Right lobe of liver (tissue), 6 donors: ENCODE measurements at regions not wholly inside any gene's neighbourhood (a gene's known extent, or its start where the extent isn't known, plus 50 kb on each side); places are given as distances from the start of the nearest gene placed in this dataset.

Source experiments
- ATAC-seq, 4 donors: fragments of 200-7000 bp; cut with Tn5 transposase; one replicate each; pipeline ENCODE4 v1.9.1; 2020; ENCODE audit warnings: mild to moderate bottlenecking in 4 of 4, moderate library complexity in 4 of 4
- DNase-seq, 3 donors: peaks; one replicate each; pipeline ENCODE4 v3.0.0-alpha.2; 2020
- H3K27ac ChIP-seq, 3 donors: fragments of 200-600 bp; one replicate each; pipeline ENCODE4 v1.8.0; 2022
- H3K27me3 ChIP-seq, 2 donors: fragments of 200-600 bp; one replicate each; pipeline ENCODE4 v1.8.0; 2022
- H3K36me3 ChIP-seq, 4 donors: fragments of 200-600 bp; sonication (generic) in 1 of 4; one replicate each; pipeline versions ENCODE4 v1.5.1 to v1.8.0; 2017 to 2022; ENCODE audit warnings: control low read depth in 1 of 4
- H3K4me1 ChIP-seq, 4 donors: fragments of 200-600 bp; sonication (generic) in 1 of 4; one replicate each; pipeline versions ENCODE4 v1.5.1 to v1.8.0; 2017 to 2022; ENCODE audit warnings: control low read depth in 1 of 4
- H3K4me3 ChIP-seq, 3 donors: fragments of 200-600 bp; one replicate each; pipeline ENCODE4 v1.8.0; 2022
- H3K9me3 ChIP-seq, 4 donors: fragments of 200-600 bp; sonication (generic) in 1 of 4; one replicate each; pipeline versions ENCODE4 v1.5.1 to v1.8.0; 2017 to 2022; ENCODE audit warnings: control low read depth in 1 of 4
- CTCF ChIP-seq, 4 donors: fragments of 200-600 bp in 3 of 4; fragments of 450-650 bp in 1 of 4; IDR thresholded peaks; one replicate each; pipeline versions ENCODE4 v1.5.1 to v1.8.0; 2016 to 2022; ENCODE audit warnings: antibody characterized with exemption in 4 of 4, mild to moderate bottlenecking in 2 of 4
- POLR2A ChIP-seq: fragments of 450-650 bp; IDR thresholded peaks from one replicate; pipeline ENCODE4 v1.6.1; 2017; ENCODE audit warnings: antibody characterized with exemption, mild to moderate bottlenecking
- WGBS: methylation state at CpG from one replicate; pipeline ENCODE4 v1.1.6; 2018; ENCODE audit warnings: low coverage, low lambda C conversion rate; ENCODE audit not compliant: insufficient coverage; ENCODE audit errors: missing lambda C conversion rate; 5-methylcytosine and 5-hydroxymethylcytosine counted together
- intact Hi-C, 2 donors: fragments of 100-400 bp; cut with DNase I; formaldehyde crosslinking; loops; one replicate each; pipeline versions ENCODE4 v1.11.2 to v1.14.1; 2022
- donor health status: DM: no; HTN: yes; CAD: no.
- donor health status: DM: no; HTN: no; CAD: no.
- donor health status: DM: no; HTN: no; CAD: no.
- donor health status: DM: no; HTN: yes; CAD: no.
- donor health status: DM: no; HTN: yes; CAD: no.

DNA sequence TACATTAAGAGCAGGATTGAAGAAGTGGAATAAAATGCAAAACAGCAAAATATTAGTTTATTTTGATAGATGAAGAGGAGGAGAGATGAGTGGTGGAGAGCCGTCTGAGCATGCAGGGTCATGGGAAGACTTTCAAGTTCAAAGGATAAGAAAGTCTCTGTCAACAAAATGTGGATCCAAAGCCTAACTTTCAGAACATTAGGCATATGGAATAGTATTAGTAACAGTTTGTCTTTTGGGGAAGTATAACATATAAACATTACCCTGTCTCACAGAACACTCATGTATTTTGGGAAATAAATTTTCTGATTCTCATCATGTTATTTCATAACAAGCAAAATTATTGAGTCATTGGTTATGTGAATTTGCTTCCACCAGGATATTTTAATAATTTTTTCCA is 104.3 kb upstream of the CEP126 start:
- Histone ChIP-seq H3K27ac (no peak overlapping the region), H3K27me3 (no peaks in the 10 kb centered on the region), H3K9me3 (no peaks in the 10 kb centered on the region), H3K36me3 (no peaks in the 10 kb centered on the region), H3K4me3 (no peak overlapping the region), H3K4me1 (no peaks in the 10 kb centered on the region)
- intact Hi-C loops = no loop called here
- DNase-seq = no peak
- 22% methylated on average over 1 of the region's 1 CpG for WGBS
- TF ChIP-seq POLR2A = no peak
- no peak for ATAC-seq

DNA sequence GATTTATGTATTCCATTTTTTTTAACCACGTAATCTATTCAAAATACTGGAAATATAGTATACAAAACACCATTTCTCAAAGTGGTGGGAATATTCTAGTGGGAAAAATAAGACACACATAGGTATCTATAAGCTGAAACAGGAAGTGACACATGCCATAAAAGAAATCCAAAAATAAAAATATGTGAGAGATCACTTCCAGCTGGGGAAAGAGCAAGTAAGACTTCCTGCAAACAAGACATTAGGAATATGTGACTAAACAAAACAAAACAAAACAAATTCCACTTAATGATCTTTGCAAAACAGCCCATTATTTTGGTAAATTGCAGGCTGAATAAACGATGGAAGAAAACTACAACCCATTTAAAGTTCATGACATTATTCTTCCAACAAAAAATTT is 107.3 kb upstream of the CEP126 start:
- intact Hi-C loops = no loop called here
- 26% methylated on average over 2 of the region's 2 CpGs for WGBS
- H3K4me3 ChIP-seq = no peak overlapping the region
- no peaks in the 10 kb centered on the region for H3K4me1 ChIP-seq
- no peaks in the 10 kb centered on the region for H3K36me3 ChIP-seq
- no peak for DNase-seq
- ATAC-seq = no peak
- TF ChIP-seq POLR2A (no peak), CTCF (IDR thresholded peaks at IDR 0.05) (no peak)
- H3K9me3 ChIP-seq = no peaks in the 10 kb centered on the region
- no peak overlapping the region for H3K27ac ChIP-seq
- no peaks in the 10 kb centered on the region for H3K27me3 ChIP-seq

GRCh38 chr11:101803651-101804050 is 111.2 kb upstream of the CEP126 start:
- intact Hi-C loops = no loop called here
- no peak overlapping the region for H3K27ac ChIP-seq
- H3K27me3 ChIP-seq = no peaks in the 10 kb centered on the region
- ATAC-seq (no peak), DNase-seq (no peak)
- no peaks in the 10 kb centered on the region for H3K36me3 ChIP-seq
- no peaks in the 10 kb centered on the region for H3K9me3 ChIP-seq
- TF ChIP-seq CTCF (IDR thresholded peaks at IDR 0.05) (no peak), POLR2A (no peak)
- 35% methylated on average over 2 of the region's 2 CpGs for WGBS
- H3K4me3 ChIP-seq = no peak overlapping the region
- H3K4me1 ChIP-seq = no peaks in the 10 kb centered on the region

DNA sequence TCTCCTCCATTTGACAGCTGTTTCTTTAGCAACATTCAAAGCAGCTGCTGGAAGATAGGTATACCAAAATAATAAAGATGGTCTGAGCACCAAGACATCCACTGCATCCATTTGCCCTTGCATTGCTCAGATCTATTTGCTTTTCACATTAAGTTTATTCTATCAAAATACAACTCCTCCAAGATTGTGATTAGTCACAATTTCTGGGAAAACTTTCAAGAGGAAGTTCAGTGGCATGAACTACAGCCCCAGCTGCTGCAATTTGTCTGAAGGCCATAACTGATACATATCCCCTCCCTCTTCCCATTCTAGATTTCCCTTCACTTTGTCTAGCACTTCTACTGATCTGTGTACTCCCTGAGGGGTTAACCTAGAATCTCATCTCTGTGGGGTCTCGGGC is 117.5 kb upstream of the CEP126 start:
- 46% methylated on average over 1 of the region's 1 CpG for WGBS
- H3K9me3 ChIP-seq = no peaks in the 10 kb centered on the region
- no peaks in the 10 kb centered on the region for H3K27me3 ChIP-seq
- no peaks in the 10 kb centered on the region for H3K4me1 ChIP-seq
- ATAC-seq (no peak), DNase-seq (no peak)
- no peaks in the 10 kb centered on the region for H3K36me3 ChIP-seq
- no peak overlapping the region for H3K4me3 ChIP-seq
- no peak overlapping the region for H3K27ac ChIP-seq
- intact Hi-C loops = no loop called here
- no peak for TF ChIP-seq CTCF (IDR thresholded peaks at IDR 0.05)
- TF ChIP-seq POLR2A = no peak

DNA sequence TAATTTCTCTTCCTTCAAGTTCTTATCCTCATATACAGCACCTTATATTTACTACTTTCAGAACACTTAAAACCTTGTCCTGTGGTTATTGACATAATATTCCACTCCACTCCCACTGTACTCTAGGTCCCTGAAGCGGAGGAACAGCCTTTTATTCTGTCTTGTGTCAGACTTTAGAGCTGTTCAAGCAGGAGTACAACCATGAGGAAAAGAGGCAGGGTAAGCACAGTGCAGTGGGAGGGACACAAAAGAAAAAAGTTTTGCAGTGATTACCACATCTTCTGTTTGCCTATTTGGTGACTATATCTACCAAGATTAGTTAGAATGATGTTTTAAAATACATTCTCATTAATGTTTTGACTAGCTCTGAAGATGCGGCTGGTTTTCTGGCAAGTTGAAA is 122.0 kb upstream of the CEP126 start:
- intact Hi-C loops = no loop called here
- no peak for ATAC-seq
- H3K4me3 ChIP-seq = no peak overlapping the region

More for the DNA sequence above, 122.0 kb upstream of the CEP126 start:
- Histone ChIP-seq H3K27ac (no peak overlapping the region), H3K27me3 (no peaks in the 10 kb centered on the region), H3K9me3 (no peaks in the 10 kb centered on the region), H3K36me3 (no peaks in the 10 kb centered on the region), H3K4me1 (no peaks in the 10 kb centered on the region)
- DNase-seq = no peak
- TF ChIP-seq POLR2A = no peak
- no peak for TF ChIP-seq CTCF (IDR thresholded peaks at IDR 0.05)
- 44% methylated on average over 2 of the region's 2 CpGs for WGBS
